ENCODE measurements at regions not wholly inside any gene's neighbourhood (a gene's known extent, or its start where the extent isn't known, plus 50 kb on each side); places are given as distances from the start of the nearest gene placed in this dataset.

DNA sequence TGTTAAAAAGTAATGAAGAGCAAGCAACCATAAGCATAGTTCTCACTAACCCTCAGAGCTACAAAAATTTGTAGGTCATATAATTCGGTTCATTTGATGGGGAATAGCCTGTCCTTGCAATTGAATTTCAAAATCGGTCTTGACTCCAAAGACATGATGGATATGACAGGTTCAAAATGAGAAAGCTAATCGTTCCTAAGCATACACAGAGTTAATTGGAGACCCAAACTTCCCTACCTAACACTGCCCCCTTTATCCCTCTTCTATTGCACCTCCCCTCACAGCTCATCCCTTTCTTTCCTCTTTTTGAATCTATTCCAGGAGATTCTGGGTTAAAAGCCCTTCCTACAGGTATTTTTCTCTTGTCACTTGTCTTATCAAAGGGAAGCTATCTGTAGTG is 390.0 kb upstream of the PTBP2 start:
- TF ChIP-seq, protein P1, sequence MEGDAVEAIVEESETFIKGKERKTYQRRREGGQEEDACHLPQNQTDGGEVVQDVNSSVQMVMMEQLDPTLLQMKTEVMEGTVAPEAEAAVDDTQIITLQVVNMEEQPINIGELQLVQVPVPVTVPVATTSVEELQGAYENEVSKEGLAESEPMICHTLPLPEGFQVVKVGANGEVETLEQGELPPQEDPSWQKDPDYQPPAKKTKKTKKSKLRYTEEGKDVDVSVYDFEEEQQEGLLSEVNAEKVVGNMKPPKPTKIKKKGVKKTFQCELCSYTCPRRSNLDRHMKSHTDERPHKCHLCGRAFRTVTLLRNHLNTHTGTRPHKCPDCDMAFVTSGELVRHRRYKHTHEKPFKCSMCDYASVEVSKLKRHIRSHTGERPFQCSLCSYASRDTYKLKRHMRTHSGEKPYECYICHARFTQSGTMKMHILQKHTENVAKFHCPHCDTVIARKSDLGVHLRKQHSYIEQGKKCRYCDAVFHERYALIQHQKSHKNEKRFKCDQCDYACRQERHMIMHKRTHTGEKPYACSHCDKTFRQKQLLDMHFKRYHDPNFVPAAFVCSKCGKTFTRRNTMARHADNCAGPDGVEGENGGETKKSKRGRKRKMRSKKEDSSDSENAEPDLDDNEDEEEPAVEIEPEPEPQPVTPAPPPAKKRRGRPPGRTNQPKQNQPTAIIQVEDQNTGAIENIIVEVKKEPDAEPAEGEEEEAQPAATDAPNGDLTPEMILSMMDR (IDR thresholded peaks at IDR 0.05), result no peak
- TF ChIP-seq EP300 (IDR thresholded peaks at IDR 0.05), result no peak
- TF ChIP-seq POLR2A (IDR thresholded peaks at IDR 0.05), result no peak
